Fibroblast of pulmonary artery (primary cell): ENCODE measurements at regions not wholly inside any gene's neighbourhood (a gene's known extent, or its start where the extent isn't known, plus 50 kb on each side); places are given as distances from the start of the nearest gene placed in this dataset.

Experiments used
- DNase-seq: peaks from one replicate; pipeline ENCODE4 v3.0.0-alpha.2; 2010; ENCODE audit warnings: low read depth
- H3K4me3 ChIP-seq: replicated peaks from 2 replicates; pipeline ENCODE4 v1.5.1; 2011; ENCODE audit warnings: low read depth, mild to moderate bottlenecking, control low read depth, low read length, moderate library complexity
- CTCF ChIP-seq: IDR thresholded peaks from 2 replicates; pipeline ENCODE4 v1.5.1; 2011; ENCODE audit warnings: mild to moderate bottlenecking, control low read depth, low read length, inconsistent platforms; ENCODE audit errors: missing control alignments

DNA sequence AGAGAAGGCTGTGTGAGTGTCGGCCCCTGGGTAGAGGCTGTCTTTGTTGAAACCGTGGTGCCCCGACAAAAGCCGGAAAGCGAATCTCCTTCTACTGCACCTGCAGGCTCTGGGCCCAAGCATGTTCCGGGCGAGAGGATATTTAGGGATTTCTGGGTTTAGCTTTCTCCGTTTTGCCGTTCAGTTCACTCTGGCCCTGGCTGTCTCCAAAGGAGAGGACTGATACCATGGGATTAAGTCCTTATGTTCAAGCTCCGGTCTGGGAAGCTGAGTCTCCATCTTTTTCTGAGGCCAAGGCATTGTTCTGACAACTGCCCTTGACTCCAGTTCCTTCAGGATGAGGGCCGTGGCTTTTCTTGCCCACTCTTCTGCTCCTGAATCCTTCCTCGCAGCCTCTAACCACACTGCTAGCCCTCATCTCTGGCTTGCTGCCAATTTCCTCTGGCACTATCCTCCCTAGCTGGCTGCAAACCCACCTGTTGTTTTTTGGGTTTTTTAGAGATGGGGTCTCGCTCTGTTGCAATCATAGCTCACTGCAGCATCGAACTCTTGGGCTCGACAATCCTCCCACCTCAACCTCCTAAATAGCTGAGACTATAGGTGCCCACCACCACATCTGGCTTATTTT lies 206.8 kb downstream of the SKIDA1 start:
- peak; percentile 42 for DNase-seq
- H3K4me3 ChIP-seq, result no peak overlapping the region
- no peak for TF ChIP-seq CTCF

DNA sequence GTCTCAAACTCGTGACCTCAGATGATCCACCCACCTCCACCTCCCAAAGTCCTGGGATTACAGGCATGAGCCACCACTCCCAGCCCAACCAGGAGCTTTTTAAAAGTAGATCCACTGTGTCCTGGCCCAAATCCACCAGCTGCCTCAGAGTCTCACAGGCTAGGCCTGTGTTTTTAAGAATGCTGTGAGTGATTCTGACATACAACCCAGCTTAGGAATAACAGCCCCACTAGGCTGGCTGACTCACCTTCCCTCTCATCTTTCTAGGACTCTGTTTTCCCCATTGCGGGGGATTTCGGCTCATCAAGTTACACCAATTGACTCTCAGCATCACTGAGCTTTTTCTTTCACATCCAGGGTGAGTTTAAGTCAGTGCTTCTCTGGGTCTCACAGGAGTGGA lies 207.6 kb downstream of the SKIDA1 start:
- peak; percentile 25 for DNase-seq
- H3K4me3 ChIP-seq, result no peak overlapping the region
- no peak for TF ChIP-seq CTCF

- no peak overlapping the region for H3K4me3 ChIP-seq
- no peak for TF ChIP-seq CTCF
- DNase-seq, result peak; percentile 96
These were observed 209.7 kb downstream of the SKIDA1 start for GRCh38 chr10:21315645-21316220.

GRCh38 chr10:21314906-21315644 lies 210.4 kb downstream of the SKIDA1 start:
- H3K4me3 ChIP-seq, result no peak overlapping the region
- DNase-seq, result peak; percentile 67
- TF ChIP-seq CTCF, result no peak

DNA sequence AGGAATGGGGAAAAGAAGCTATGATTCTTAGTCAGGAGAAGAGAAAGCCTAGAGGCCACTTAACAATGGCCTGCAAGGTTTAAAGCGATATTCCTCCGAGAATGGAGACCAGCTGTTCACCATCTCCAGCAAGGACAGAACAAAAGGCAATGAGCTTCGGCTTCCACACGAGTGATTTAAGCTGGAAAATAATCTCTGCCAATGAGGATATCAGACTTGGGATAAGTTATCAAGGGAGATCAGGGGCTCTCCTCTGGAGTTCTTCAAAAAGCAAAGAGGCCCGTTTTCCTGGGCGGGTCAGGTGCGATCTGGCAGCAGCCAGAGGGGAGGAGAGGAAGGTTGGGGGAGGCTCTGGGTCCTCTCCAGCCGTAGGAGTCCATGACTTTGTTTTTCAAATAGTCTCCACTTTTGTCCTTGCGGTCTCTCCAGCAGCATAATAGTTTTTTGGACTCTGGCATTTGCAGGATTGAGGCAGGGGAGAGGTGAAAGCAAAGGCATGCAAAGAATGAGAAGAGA lies 211.3 kb downstream of the SKIDA1 start:
- peak; percentile 68 for DNase-seq
- H3K4me3 ChIP-seq, result no peak overlapping the region
- TF ChIP-seq CTCF, result no peak

GRCh38 chr10:21313691-21314090 lies 211.8 kb downstream of the SKIDA1 start:
- H3K4me3 ChIP-seq, result no peak overlapping the region
- no peak for TF ChIP-seq CTCF
- DNase-seq, result no peak

DNA sequence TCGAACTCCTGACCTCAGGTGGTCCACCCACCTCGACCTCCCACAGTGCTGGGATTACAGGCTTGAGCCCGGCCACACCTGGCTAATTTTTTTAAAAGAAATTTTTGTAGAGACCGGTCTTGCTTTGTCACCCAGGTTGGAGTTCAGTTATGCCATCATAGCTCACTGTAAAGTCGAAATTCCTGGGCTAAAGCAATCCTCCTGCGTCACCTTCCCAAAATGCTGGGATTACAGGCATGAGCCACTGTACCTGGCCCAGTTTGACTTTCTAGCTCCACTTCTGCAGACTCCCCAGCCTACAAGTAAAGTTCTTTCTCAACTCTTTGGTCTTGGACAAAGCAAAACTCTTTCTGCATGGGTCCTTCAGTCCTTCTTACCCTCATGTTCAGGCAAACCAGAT lies 214.1 kb downstream of the SKIDA1 start:
- no peak overlapping the region for H3K4me3 ChIP-seq
- no peak for DNase-seq
- no peak for TF ChIP-seq CTCF
